Keratinocyte (primary cell): ENCODE measurements at regions not wholly inside any gene's neighbourhood (a gene's known extent, or its start where the extent isn't known, plus 50 kb on each side); places are given as distances from the start of the nearest gene placed in this dataset.

Source experiments
- EZH2 ChIP-seq: IDR thresholded peaks from one replicate; pipeline ENCODE4 v1.6.1; 2012; ENCODE audit warnings: inconsistent platforms, mild to moderate bottlenecking, low read length, moderate library complexity
- TF ChIP-seq, protein P1 (sequence below), 3 experiments: IDR thresholded peaks in 1 of 3; conservative IDR thresholded peaks in 1 of 3; optimal IDR thresholded peaks in 1 of 3; 2 replicates in 2 of 3; 3 replicates in 1 of 3; pipeline versions ENCODE3 to v1.5.1; 2011; ENCODE audit warnings: low read length in 3 of 3, mild to moderate bottlenecking in 3 of 3, moderate library complexity in 2 of 3, control low read depth in 1 of 3, inconsistent platforms in 1 of 3; ENCODE audit not compliant: insufficient read depth in 2 of 3; ENCODE audit errors: extremely low read depth in 1 of 3

GRCh38 chr2:111220962-111221361, 100.2 kb downstream of the BCL2L11 start:
- TF ChIP-seq, protein P1, sequence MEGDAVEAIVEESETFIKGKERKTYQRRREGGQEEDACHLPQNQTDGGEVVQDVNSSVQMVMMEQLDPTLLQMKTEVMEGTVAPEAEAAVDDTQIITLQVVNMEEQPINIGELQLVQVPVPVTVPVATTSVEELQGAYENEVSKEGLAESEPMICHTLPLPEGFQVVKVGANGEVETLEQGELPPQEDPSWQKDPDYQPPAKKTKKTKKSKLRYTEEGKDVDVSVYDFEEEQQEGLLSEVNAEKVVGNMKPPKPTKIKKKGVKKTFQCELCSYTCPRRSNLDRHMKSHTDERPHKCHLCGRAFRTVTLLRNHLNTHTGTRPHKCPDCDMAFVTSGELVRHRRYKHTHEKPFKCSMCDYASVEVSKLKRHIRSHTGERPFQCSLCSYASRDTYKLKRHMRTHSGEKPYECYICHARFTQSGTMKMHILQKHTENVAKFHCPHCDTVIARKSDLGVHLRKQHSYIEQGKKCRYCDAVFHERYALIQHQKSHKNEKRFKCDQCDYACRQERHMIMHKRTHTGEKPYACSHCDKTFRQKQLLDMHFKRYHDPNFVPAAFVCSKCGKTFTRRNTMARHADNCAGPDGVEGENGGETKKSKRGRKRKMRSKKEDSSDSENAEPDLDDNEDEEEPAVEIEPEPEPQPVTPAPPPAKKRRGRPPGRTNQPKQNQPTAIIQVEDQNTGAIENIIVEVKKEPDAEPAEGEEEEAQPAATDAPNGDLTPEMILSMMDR (optimal IDR thresholded peaks at IDR 0.05 in 1 of 3, IDR thresholded peaks at IDR 0.05 in 1 of 3, conservative IDR thresholded peaks at IDR 0.05 in 1 of 3; ENCODE audit: extremely low read depth in 1 of 3, insufficient read depth in 2 of 3, low read length in 3 of 3): no peak
- TF ChIP-seq EZH2: no peak
